GM18909 (cell line): ENCODE measurements at regions not wholly inside any gene's neighbourhood (a gene's known extent, or its start where the extent isn't known, plus 50 kb on each side); places are given as distances from the start of the nearest gene placed in this dataset.

Experiments used
- ATAC-seq: cut with Tn5 transposase; IDR thresholded peaks from one replicate; pipeline ENCODE4 v1.9.1; 2021; ENCODE audit warnings: mild to moderate bottlenecking; ENCODE audit not compliant: unreplicated experiment, poor library complexity

DNA sequence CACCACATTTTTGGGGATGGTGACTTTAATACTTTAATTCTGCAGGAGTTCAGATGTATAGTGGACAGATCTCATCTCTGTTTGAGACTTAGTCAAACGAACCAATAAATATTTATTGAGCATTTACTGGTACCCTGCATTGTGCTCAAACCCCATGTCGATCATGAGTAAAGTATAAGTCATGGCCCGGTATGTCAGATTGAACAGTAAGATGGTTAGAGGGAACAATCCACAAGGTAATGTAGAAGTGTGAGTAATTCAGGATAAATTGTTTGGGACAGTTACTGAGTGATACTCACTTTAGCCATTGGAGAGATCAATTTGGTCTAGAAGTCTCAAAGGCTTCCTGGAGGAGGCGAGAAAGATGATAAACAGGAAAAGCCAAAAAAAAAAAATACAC lies 265.5 kb upstream of the C2CD4B start:
- ATAC-seq = no peak

- ATAC-seq = no peak
Measured at GRCh38 chr15:62431008-62431797, 266.1 kb upstream of the C2CD4B start.

DNA sequence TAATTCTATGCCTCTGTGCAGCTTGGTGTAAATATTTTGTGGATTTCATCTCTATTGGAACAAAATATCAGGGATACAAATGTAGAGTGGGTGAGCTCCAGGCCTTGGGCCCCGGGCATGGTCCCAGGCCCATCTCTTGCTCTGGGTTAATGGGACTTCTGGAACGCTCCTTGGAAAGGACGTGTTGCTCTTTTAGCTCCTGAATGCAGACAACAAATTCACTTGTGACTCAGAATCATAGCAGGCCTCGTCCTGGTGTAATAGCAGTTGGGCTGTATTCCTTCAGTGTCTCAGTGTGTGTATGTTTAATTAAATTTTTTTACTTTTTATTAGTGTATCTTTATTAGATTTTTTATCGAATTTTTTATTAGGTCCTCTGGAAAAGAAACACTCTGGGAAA lies 266.7 kb upstream of the C2CD4B start:
- ATAC-seq = no peak

DNA sequence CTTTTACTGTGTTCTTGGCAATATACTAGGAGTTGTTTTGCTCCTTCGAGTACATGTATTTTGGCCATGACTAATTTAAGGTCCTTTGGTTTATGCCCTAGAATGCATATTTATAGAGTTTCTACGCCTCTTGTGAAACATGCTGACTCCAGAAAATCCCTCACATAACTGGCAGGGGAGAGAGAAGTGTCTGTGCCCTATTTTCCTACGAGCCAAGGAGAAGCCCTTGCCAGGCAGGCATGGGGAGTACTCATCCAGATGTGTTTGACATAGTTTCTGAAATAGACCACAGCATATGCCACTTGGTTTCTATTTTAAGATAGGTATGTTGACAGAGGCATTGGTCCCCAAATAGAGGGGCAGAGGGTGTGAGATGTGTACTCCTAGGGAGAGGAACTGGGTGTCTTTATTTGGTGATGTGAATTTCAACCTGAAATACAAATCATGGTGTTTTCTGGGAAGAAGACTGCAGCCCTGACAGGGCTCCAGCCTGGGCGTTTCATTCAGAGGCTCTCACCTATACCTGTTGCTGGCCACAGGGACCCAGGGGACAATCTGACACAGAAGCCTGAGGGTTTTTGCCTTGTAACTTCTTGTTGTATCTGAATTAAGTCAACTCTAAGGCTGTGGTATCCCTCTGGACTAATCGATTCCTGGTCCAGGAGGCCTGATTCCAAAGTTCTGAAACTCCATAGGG lies 267.8 kb upstream of the C2CD4B start:
- ATAC-seq = no peak

DNA sequence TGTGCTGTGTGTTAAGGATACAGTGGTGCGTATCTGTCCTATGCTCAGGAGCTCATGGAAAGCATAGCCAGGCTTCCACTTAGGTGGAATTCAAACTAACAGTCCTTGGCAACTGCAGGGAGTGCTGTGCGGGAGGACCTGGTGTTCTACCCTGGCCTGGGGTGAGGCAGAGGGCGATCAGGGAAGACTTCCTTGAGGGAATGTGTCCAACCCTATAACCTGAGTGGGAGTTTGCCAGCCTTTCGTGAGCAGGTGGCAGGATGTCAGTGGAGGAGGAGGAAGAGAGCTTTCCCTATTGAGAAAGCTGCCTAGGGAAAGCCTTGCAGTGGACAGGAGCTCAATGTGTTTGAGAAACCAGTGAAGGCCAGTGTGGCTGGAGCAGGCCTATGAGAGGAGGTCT lies 271.1 kb upstream of the C2CD4B start:
- no peak for ATAC-seq

GRCh38 chr15:62437753-62438152 lies 272.7 kb upstream of the C2CD4B start:
- ATAC-seq = no peak

DNA sequence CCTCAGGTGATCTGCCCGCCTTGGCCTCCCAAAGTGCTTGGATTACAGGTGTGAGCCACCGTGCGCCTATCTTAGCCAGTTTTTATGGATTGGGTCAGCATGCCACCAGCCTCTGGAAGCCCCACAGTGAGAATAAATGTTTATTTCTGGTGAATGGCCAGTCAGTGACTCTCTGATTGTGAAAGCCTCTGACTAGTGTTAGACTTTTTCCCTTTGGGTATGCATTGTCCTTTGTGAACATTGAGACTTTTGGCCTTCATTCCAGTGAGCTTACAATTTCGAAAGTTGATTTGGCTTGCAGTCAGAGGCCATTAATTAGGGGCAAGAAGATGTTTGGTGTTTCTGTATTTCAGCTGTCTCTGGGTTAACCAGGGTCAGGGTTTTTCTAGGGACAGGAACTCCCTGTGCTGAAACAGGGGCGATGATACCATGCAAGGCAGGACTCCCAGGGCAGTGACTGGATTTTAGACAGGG lies 274.5 kb upstream of the C2CD4B start:
- no peak for ATAC-seq

GRCh38 chr15:62440362-62441105 lies 275.4 kb upstream of the C2CD4B start:
- ATAC-seq = no peak

DNA sequence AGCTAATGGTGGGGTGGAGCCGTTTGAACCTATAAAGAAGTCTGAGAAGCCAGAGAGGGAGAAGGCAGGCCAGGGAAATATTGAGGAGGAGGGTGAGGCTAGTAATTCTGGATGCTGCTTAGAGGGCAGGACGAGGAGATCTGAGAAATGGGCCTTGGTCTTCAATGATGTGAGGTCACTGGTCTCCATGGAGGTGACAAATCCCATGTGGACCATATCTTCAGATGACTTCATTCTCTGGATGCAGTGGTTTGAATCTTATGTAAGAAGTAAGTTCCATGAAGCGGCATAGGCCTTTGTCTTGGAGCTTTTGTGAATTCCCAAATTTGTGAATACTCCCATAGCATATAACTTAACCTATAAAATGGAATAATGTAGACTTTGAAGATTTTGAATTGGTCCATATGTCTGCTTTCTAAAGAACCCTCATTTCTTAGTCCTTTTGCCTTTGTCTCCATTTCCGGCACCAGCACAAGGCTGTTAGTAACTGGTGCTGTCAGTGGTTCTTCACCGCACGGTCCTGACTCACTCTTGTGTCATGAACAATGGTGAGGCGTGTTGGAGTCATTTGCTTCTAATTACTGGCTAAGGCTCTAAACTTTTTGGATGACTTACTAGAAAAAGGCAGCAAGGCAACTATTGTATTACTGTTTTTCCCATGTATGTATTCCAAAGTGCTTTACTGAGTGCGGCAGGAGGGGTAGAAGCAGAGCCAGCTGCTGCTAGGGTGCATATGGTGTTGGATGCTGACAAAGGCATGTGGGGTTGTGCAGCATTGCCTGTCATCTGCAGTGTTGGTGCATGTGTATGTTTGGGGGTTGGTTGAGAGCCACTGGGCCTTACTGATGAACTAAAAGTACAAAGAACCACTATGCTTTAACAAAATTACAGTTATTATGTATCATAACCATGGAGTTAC lies 279.3 kb upstream of the C2CD4B start:
- ATAC-seq = no peak

DNA sequence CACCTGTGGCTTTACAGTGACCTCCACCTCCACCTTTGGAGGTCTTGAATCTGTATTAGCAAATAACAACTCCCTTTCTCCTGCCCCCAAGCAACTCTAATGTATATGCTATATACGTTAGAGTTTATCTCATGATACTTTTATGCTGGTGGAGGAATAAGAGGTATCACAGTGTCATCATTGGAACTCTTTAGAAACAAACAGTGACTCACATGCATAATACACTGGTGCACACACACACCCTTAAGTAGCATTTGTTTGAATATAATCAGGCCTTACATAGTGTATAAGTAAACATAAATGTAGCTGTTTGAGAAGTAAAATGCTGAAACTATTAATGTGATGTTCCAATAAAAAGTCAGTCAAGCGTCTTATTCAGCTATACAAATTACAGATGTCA lies 280.2 kb upstream of the C2CD4B start:
- no peak for ATAC-seq

DNA sequence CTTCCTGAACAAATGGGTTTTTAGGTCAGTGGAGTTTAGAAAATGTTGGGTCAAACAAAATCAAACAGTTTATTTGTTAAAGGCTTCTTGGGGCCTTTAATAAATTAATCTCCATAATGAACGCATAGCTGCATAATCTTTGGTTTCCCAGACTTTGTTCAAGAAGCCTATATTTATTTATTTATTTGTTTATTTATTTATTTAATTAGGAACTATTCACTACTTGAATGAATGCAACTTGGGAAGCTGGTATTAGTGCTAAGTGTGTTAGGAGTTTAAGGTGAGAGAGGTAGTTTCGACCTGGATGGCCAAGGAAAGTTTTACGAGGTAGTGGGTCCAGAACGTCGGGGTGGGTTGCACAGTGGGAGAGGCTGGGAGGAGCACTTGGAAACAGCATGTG lies 281.9 kb upstream of the C2CD4B start:
- no peak for ATAC-seq

DNA sequence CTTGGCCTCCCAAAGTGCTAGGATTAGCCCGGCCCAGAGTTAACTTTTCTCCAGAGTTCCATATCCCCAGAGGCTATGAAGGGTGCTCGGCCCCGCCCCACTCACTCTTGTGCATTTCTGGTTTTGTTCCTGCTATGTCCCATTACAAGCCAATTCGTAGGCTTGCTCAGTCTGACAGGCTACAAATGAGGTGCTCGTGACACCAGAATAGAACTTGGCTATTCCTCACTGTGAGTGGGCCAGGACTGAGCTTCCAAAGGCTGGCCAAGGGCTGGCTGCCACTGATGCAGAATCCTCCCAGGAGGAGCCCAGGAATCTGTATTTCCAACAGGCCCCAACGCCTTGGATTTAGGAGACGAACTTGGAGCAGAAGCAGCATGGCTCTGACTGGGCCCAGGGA lies 282.7 kb upstream of the C2CD4B start:
- no peak for ATAC-seq

DNA sequence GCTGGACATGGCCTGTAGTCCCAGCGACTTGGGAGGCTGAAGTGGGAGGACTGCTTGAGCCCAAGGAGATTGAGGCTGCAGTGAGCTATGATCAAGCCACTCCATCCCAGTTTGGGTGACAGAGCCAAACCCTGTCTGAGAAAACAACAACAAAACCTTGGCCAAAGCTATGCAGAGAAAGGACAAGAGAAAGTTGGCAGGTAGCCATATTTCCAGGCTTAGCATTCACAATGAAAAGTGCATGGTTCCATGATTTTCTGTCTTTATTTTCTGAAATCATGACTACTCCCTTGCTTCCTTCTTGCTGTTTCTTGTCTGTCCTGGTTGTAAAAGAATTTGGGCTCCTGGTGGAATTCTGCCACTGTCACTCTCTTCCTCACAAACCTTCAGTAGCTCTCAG lies 284.6 kb upstream of the C2CD4B start:
- ATAC-seq = no peak

DNA sequence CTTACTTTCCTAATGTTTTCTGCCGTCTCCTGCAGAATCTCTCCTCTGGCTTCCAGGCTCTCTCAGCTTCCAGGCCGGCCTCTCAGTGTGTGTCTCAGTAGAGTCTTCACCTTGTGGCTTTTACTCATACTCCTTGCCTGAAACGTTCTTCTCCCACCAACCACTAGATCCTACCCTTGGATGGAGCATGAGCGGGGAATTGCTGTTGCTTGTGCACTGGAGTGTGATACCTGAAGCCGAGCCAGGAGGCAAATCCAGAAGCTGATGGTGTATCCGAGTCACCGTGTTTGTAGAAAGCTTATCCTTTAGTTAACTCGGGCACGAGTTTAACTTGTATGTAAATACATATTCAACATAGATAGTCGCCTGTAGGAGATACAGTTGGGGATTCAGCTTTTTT lies 285.0 kb upstream of the C2CD4B start:
- ATAC-seq = no peak

- ATAC-seq = no peak
Measured at GRCh38 chr15:62452026-62452425, 286.9 kb upstream of the C2CD4B start.

DNA sequence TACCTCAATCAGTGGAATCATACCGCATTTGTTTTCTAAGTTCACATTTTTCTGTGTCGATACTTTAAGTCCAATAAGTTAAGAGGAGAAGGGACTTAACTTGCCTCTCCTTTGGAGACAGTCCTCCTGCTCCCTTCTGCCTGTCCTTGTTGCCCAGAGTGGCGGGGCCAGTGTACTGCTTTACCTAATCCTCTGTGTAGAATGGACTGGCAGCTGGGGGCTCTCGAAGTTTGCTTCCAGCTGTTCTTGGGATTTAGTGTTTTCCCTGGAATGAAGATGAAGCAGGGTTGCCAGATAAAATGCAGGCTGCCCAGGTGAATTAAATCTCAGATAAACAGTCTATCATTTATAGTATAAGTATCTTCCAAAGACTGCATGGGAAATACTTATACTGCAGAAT lies 287.6 kb upstream of the C2CD4B start:
- no peak for ATAC-seq

GRCh38 chr15:62453375-62453774 lies 288.3 kb upstream of the C2CD4B start:
- no peak for ATAC-seq

DNA sequence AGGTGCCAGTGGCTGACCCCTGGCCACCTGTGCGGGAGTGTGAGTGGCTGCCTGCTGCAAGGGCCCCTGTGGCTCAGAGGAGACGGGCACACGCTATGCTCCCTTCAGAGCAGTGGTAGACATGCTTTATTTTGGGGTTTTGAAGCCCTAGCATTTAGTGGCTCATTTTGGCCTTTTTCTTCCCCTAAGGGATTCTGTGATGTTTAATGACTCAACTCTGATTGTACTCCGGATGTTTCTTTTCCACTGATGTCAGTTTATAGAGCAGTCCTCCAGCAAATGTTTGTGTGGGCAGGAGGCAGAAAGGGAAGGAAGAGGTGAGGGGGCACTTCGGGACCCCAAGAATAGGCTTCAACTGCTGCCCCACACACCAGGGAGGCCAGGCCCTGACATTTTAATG lies 288.9 kb upstream of the C2CD4B start:
- ATAC-seq = no peak

- ATAC-seq = no peak
Measured at GRCh38 chr15:62454567-62455172, 289.6 kb upstream of the C2CD4B start.

DNA sequence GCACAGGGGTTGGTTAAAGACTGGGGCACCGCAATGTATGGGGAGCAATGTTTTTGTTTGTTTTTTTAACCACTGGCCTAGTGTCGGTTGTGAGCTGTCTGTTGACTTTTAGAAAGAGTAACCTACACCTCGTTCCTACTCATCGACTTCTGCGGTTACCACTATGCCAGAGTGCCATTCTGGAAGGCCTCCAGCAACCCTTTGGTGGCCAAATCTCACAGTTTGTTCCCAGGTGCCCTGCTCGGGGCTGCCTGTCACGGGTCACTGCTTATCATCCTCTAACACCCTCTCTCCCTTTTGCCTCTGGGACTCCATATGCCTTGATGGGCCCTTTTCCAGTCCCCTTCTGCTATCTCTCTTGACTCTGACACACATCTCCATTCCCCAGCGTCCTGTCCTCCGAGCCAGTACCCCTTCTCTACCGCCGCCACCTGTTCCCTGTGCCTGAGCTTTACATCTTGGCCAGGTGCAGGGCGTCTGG lies 290.4 kb upstream of the C2CD4B start:
- ATAC-seq = no peak
